Osteocyte (in vitro differentiated cells): ENCODE measurements at regions not wholly inside any gene's neighbourhood (a gene's known extent, or its start where the extent isn't known, plus 50 kb on each side); places are given as distances from the start of the nearest gene placed in this dataset.
A peak's percentile ranks its signal among the peaks of the same experiment; 100 is the strongest.

ENCODE experiments used
- DNase-seq: peaks from one replicate; pipeline ENCODE4 v3.0.0; 2021; ENCODE audit warnings: mixed read lengths; ENCODE audit not compliant: unreplicated experiment; ENCODE audit errors: extremely low spot score
- H3K27ac Mint-ChIP-seq: one replicate; pipeline ENCODE4 v1.8.0; 2021; ENCODE audit warnings: mild to moderate bottlenecking, mixed read lengths; ENCODE audit not compliant: unreplicated experiment
- H3K27me3 Mint-ChIP-seq: one replicate; pipeline ENCODE4 v1.8.0; 2021; ENCODE audit warnings: mixed read lengths; ENCODE audit not compliant: unreplicated experiment
- H3K36me3 Mint-ChIP-seq: one replicate; pipeline ENCODE4 v1.8.0; 2021; ENCODE audit warnings: mixed read lengths; ENCODE audit not compliant: unreplicated experiment
- H3K4me1 Mint-ChIP-seq: one replicate; pipeline ENCODE4 v1.8.0; 2021; ENCODE audit warnings: mixed read lengths; ENCODE audit not compliant: unreplicated experiment
- H3K4me3 Mint-ChIP-seq: one replicate; pipeline ENCODE4 v1.8.0; 2021; ENCODE audit warnings: mild to moderate bottlenecking, moderate library complexity, mixed read lengths; ENCODE audit not compliant: unreplicated experiment
- H3K9me3 Mint-ChIP-seq: one replicate; pipeline ENCODE4 v1.8.0; 2021; ENCODE audit warnings: mixed read lengths; ENCODE audit not compliant: unreplicated experiment
- CTCF ChIP-seq: fragments of 200-600 bp; sonication (generic); IDR thresholded peaks from 2 replicates; pipeline ENCODE4 v1.5.0; 2021; ENCODE audit warnings: antibody characterized with exemption, mild to moderate bottlenecking, moderate library complexity

DNA sequence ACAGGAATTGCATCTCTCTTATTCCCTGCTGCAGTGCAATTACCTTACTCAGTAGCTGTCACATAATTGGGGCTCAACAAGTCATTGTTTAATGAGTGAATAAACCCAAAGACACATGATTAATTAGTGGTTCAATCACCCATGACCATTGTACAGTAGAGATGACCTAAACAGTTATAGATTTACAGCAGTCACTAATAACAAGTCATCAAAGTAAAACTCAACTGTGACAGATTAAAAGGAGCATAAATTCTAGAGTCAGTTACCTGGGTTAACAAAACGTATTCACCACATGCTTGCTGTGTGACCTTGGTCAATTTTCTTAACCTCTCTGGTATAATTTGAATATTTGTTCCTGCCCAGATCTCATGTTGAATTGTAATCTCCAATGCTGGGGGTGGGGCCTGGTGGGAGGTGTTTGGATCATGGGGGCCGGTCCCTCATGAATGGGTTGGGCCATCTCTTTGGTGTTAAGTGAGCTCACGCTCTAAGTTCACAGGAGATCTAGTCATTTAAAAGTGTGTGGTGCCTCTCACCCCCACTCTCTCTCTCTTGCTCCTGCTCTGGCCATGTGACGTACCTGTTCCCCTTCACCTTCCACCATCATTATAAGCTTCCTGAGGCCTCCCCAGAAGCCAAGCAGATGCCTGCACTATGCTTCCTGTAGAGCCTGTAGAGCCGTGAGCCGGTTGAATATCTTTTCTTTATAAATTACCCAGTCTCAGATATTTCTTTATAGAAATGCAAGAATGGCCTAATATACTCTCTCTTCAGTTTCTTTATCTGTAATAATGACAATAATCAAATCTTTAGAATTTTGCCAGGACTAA, 141.9 kb upstream of the PLEKHG7 start:
- TF ChIP-seq CTCF, result no peak

GRCh38 chr12:92558806-92559205, 144.0 kb upstream of the PLEKHG7 start:
- Mint-ChIP-seq H3K4me3 (no peak overlapping the region), H3K9me3 (no peaks in the 10 kb centered on the region), H3K27me3 (no peaks in the 10 kb centered on the region), H3K36me3 (no peaks in the 10 kb centered on the region), H3K27ac (no peak overlapping the region), H3K4me1 (peaks cover 14% of the 10 kb centered on the region)
- no peak for DNase-seq
- no peak for TF ChIP-seq CTCF

More for the DNA sequence above, 141.9 kb upstream of the PLEKHG7 start:
- Mint-ChIP-seq H3K27ac (peak overlapping the region; percentile 28), H3K4me1 (peaks cover 14% of the 10 kb centered on the region), H3K36me3 (no peaks in the 10 kb centered on the region), H3K4me3 (no peak overlapping the region), H3K27me3 (no peaks in the 10 kb centered on the region), H3K9me3 (no peaks in the 10 kb centered on the region)
- DNase-seq, result no peak

GRCh38 chr12:92558215-92558773, 144.5 kb upstream of the PLEKHG7 start:
- Mint-ChIP-seq H3K27ac (no peak overlapping the region), H3K4me3 (no peak overlapping the region), H3K9me3 (no peaks in the 10 kb centered on the region), H3K36me3 (no peaks in the 10 kb centered on the region), H3K4me1 (peaks cover 14% of the 10 kb centered on the region), H3K27me3 (no peaks in the 10 kb centered on the region)
- no peak for TF ChIP-seq CTCF
- DNase-seq, result no peak

- Mint-ChIP-seq H3K9me3 (no peaks in the 10 kb centered on the region), H3K27me3 (no peaks in the 10 kb centered on the region), H3K27ac (no peak overlapping the region), H3K36me3 (no peaks in the 10 kb centered on the region), H3K4me1 (peaks cover 14% of the 10 kb centered on the region), H3K4me3 (no peak overlapping the region)
- no peak for DNase-seq
- no peak for TF ChIP-seq CTCF
These were observed 145.4 kb upstream of the PLEKHG7 start for GRCh38 chr12:92557422-92557724.

DNA sequence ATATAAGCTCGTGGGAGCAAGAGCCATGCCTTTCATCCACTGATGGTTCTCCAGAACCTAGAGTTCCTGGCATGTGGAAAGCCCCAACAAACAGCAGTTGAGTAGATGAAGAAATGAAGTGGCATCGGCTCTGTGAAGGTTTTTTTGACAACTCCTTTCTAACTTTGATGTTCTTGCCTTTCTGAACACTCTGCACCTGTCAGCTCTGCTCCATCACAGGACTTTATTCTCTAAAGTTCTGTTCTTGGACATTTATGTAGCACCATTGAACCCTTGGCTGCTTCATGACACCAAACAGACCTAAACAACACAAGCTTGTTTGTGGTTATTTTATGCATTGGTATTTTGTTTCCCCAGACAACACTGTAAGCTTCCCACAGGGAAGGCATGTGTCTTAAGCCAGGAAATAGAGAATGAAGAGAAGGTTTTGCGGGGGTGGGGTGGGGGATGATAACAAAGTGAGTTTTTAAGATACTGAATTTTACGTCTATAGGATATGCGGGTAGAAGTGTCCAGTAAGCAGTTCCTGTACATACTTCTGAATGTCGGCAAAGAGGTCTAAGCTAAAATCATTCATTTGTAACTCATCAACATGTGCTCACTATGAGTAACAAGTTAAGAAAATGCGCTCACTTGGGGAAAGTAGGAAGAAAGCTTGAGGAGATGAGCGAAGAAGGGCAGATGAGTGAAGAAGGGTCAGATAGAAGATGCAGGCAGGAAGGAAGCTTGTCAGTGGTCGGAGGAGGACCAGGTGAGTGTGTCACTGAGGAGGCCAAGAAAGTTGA, 146.0 kb upstream of the PLEKHG7 start:
- no peak for TF ChIP-seq CTCF
- Mint-ChIP-seq H3K9me3 (no peaks in the 10 kb centered on the region), H3K27me3 (no peaks in the 10 kb centered on the region), H3K27ac (no peak overlapping the region), H3K4me1 (peaks cover 9% of the 10 kb centered on the region), H3K36me3 (no peaks in the 10 kb centered on the region), H3K4me3 (no peak overlapping the region)
- DNase-seq, result no peak
